Kidney (tissue), 13 donors: ENCODE measurements at regions not wholly inside any gene's neighbourhood (a gene's known extent, or its start where the extent isn't known, plus 50 kb on each side); places are given as distances from the start of the nearest gene placed in this dataset.

Experiments
- DNase-seq, 5 donors: peaks; one replicate each; pipeline ENCODE4 v3.0.0-alpha.2; 2013 to 2020
- FAIRE-seq: peaks from 2 replicates; lab custom pipeline; 2012; peaks lifted over from hg19 to GRCh38; lab: Jason Lieb, UNC
- H3K27ac ChIP-seq, 2 donors: one replicate each; pipeline ENCODE4 v1.7.0; 2013; ENCODE audit warnings: low read depth in 2 of 2, low read length in 2 of 2, inconsistent platforms in 1 of 2
- H3K27me3 ChIP-seq: one replicate; pipeline ENCODE4 v1.7.1; 2013; ENCODE audit warnings: low read length, inconsistent platforms; ENCODE audit not compliant: control insufficient read depth, insufficient read depth
- H3K36me3 ChIP-seq, 3 donors: one replicate each; pipeline versions ENCODE4 v1.7.0 to v1.7.1; 2013; ENCODE audit warnings: low read length in 3 of 3, control low read depth in 1 of 3, inconsistent platforms in 1 of 3; ENCODE audit not compliant: insufficient read depth in 3 of 3, control insufficient read depth in 2 of 3
- H3K4me1 ChIP-seq, 3 donors: one replicate each; pipeline versions ENCODE4 v1.7.0 to v1.7.1; 2013; ENCODE audit warnings: low read length in 3 of 3, inconsistent platforms in 1 of 3, low read depth in 1 of 3; ENCODE audit not compliant: control insufficient read depth in 2 of 3, insufficient read depth in 2 of 3
- H3K4me3 ChIP-seq, 3 donors: one replicate each; pipeline versions ENCODE4 v1.7.0 to v1.8.1; 2013; ENCODE audit warnings: low read length in 3 of 3, control low read depth in 1 of 3, inconsistent platforms in 1 of 3
- H3K9ac ChIP-seq, 3 donors: one replicate each; pipeline versions ENCODE4 v1.7.0 to v1.7.1; 2013; ENCODE audit warnings: low read length in 3 of 3, control low read depth in 1 of 3, inconsistent platforms in 1 of 3
- H3K9me3 ChIP-seq, 3 donors: one replicate each; pipeline versions ENCODE4 v1.7.0 to v1.7.1; 2013; ENCODE audit warnings: low read length in 3 of 3, control low read depth in 1 of 3, inconsistent platforms in 1 of 3; ENCODE audit not compliant: control insufficient read depth in 2 of 3, insufficient read depth in 1 of 3
- CTCF ChIP-seq: IDR thresholded peaks from 3 replicates; pipeline ENCODE4 v1.5.1; 2012; ENCODE audit warnings: mild to moderate bottlenecking, moderate library complexity, borderline replicate concordance; ENCODE audit not compliant: insufficient read depth; ENCODE audit errors: extremely low read depth
- intact Hi-C: fragments of 100-400 bp; cut with DNase I; formaldehyde crosslinking; loops from one replicate; pipeline ENCODE4 v1.11.1; 2022
- donor health status: control.
- donor health status: control.
- donor health status: control.
- donor health status: control.
- donor health status: control.
- donor health status: DM: yes; HTN: yes; CAD: no.
- donor health status: Normal renal cell carcinoma (clear cell type).

GRCh38 chr2:236895497-236895896 lies 190.2 kb upstream of the COPS8 start:
- H3K27ac ChIP-seq: no peak overlapping the region
- no peak overlapping the region for H3K4me3 ChIP-seq
- intact Hi-C loops: no loop called here
- DNase-seq (no peak), FAIRE-seq (no peak)
- TF ChIP-seq CTCF: no peak
- no peak overlapping the region for H3K9ac ChIP-seq
- no peaks in the 10 kb centered on the region for H3K27me3 ChIP-seq
- H3K36me3 ChIP-seq: no peaks in the 10 kb centered on the region
- no peaks in the 10 kb centered on the region for H3K9me3 ChIP-seq
- H3K4me1 ChIP-seq: no peaks in the 10 kb centered on the region

- H3K27ac ChIP-seq: no peak overlapping the region
- no peaks in the 10 kb centered on the region for H3K36me3 ChIP-seq
- H3K27me3 ChIP-seq: no peaks in the 10 kb centered on the region
- intact Hi-C loops: no loop called here
- DNase-seq: peak in 1 of 5 donors; percentile 34
- H3K9me3 ChIP-seq: no peaks in the 10 kb centered on the region
- TF ChIP-seq CTCF: no peak
- no peak for FAIRE-seq
- H3K4me3 ChIP-seq: no peak overlapping the region
- H3K4me1 ChIP-seq: no peaks in the 10 kb centered on the region
- H3K9ac ChIP-seq: no peak overlapping the region
Observed at GRCh38 chr2:236896688-236897087, 189.0 kb upstream of the COPS8 start.

- DNase-seq (peak in 2 of 5 donors; percentile 51 to 62), FAIRE-seq (no peak)
- H3K9me3 ChIP-seq: no peaks in the 10 kb centered on the region
- no peak overlapping the region for H3K27ac ChIP-seq
- no peaks in the 10 kb centered on the region for H3K27me3 ChIP-seq
- no peaks in the 10 kb centered on the region for H3K36me3 ChIP-seq
- no peak for TF ChIP-seq CTCF
- H3K4me1 ChIP-seq: no peaks in the 10 kb centered on the region
- H3K9ac ChIP-seq: no peak overlapping the region
- H3K4me3 ChIP-seq: no peak overlapping the region
- intact Hi-C loops: no loop called here
Observed at GRCh38 chr2:236899146-236899545, 186.5 kb upstream of the COPS8 start.
